Bronchial epithelial cell (primary cell): ENCODE measurements at regions not wholly inside any gene's neighbourhood (a gene's known extent, or its start where the extent isn't known, plus 50 kb on each side); places are given as distances from the start of the nearest gene placed in this dataset.

ENCODE experiments used
- DNase-seq: peaks from one replicate; pipeline ENCODE4 v3.0.0-alpha.2; 2010; ENCODE audit warnings: low read depth
- FAIRE-seq: peaks from 2 replicates; lab custom pipeline; 2011; peaks lifted over from hg19 to GRCh38; lab: Jason Lieb, UNC
- H3K27me3 ChIP-seq: 2 replicates; pipeline ENCODE4 v1.5.1; 2011; ENCODE audit warnings: low read length; ENCODE audit not compliant: control insufficient read depth, insufficient read depth
- H3K36me3 ChIP-seq: 2 replicates; pipeline ENCODE4 v1.5.1; 2011; ENCODE audit warnings: low read length; ENCODE audit not compliant: control insufficient read depth, insufficient read depth
- H3K4me3 ChIP-seq: 2 replicates; pipeline ENCODE4 v1.5.1; 2011; ENCODE audit warnings: mild to moderate bottlenecking, low read depth, low read length, control low read depth
- CTCF ChIP-seq: IDR thresholded peaks from 2 replicates; pipeline ENCODE4 v1.5.1; 2011; ENCODE audit warnings: mild to moderate bottlenecking, moderate library complexity, low read length, control low read depth, inconsistent platforms; ENCODE audit not compliant: insufficient read depth, severe bottlenecking

DNA sequence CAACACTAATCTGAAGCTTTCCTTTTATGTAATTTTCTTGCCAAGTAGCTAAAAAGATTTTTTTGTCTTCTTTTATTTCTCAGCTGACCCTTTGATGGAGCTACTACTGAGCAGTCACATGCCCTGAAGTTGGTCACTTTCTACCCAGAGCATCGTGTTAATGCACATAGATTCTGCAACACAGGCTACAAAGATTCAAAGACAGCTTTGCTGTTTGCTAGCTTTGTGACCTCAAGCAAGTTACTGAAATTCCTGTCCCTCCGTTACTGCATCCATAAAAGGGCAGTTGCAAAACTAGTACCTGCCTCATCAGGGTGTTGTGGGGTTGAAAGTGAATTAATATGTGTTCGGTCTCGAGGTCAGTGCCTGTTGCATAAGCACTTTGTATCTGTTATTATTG lies 179.9 kb downstream of the GAS1 start:
- FAIRE-seq = no peak
- TF ChIP-seq CTCF = no peak
- no peak for DNase-seq

GRCh38 chr9:86766912-86767311 lies 180.4 kb downstream of the GAS1 start:
- no peak for TF ChIP-seq CTCF
- DNase-seq (peak; percentile 87), FAIRE-seq (no peak)

More for the DNA sequence above, 179.9 kb downstream of the GAS1 start:
- Histone ChIP-seq H3K27me3 (no peaks in the 10 kb centered on the region), H3K4me3 (no peak overlapping the region), H3K36me3 (no peaks in the 10 kb centered on the region)

DNA sequence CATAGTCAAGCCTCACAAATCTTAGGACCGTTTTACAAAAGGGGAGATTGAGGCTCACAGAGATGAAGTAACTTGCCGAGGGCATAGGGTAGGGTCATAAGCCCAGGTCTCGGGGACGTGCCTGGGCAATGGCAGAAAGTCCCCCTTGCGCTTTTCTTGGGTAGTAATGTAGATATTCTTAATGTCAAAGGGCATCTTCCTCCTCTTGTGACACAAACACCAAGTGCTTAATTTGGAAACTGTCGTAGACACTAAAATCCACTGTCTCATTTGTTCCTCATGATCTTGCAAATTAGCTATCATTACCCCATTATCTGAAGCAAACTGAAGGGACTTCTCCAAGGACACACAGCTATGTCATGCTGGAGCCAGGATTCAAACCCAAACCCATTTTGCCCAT lies 180.8 kb downstream of the GAS1 start:
- DNase-seq = no peak
- H3K27me3 ChIP-seq = no peaks in the 10 kb centered on the region
- TF ChIP-seq CTCF = no peak
- no peaks in the 10 kb centered on the region for H3K36me3 ChIP-seq
- FAIRE-seq = no peak
- no peak overlapping the region for H3K4me3 ChIP-seq

More at GRCh38 chr9:86766912-86767311, 180.4 kb downstream of the GAS1 start:
- Histone ChIP-seq H3K27me3 (no peaks in the 10 kb centered on the region), H3K4me3 (no peak overlapping the region), H3K36me3 (no peaks in the 10 kb centered on the region)

DNA sequence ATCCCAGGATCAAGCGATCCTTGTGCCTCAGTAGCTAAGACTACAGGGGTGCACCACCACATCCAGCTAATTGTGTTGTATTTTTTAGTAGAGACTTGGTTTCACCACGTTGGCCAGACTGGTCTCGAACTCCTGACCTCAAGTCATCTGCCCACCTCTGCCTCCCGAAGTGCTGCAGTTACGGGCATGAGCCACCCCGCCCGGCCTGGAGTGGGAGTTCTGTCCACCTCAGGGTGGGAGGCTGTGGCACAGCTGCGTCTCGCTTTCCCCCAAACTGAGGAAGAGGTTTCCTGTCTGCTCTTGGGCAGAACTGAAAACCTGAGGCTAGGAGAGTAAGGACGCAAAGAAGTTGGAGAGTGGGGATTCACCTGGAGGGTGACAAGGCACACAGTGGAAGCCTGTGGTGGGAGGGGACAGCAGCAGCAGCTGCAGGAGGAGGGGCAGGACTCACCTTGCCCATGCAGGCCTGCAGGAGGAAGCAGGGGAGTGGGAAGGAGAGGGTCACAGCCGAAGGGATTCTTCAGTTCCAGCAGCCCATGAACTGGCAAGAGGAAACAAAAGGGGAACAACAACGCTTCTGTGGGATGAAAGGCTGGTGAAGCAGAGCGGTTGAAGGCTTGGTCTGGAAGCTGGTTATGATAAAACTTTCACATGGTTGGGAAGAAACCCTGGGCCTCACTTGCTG lies 181.4 kb downstream of the GAS1 start:
- DNase-seq = no peak
- no peaks in the 10 kb centered on the region for H3K27me3 ChIP-seq
- FAIRE-seq = no peak
- no peaks in the 10 kb centered on the region for H3K36me3 ChIP-seq
- TF ChIP-seq CTCF = no peak
- H3K4me3 ChIP-seq = no peak overlapping the region

GRCh38 chr9:86764671-86765343 lies 182.5 kb downstream of the GAS1 start:
- no peak for DNase-seq
- no peaks in the 10 kb centered on the region for H3K36me3 ChIP-seq
- H3K4me3 ChIP-seq = no peak overlapping the region
- TF ChIP-seq CTCF = no peak
- no peak for FAIRE-seq
- H3K27me3 ChIP-seq = no peaks in the 10 kb centered on the region
